ENCODE measurements at regions not wholly inside any gene's neighbourhood (a gene's known extent, or its start where the extent isn't known, plus 50 kb on each side); places are given as distances from the start of the nearest gene placed in this dataset.

- no peak overlapping the region for H3K4me3 ChIP-seq (ENCODE audit: low read depth, low read length)
- TF ChIP-seq, protein P1, sequence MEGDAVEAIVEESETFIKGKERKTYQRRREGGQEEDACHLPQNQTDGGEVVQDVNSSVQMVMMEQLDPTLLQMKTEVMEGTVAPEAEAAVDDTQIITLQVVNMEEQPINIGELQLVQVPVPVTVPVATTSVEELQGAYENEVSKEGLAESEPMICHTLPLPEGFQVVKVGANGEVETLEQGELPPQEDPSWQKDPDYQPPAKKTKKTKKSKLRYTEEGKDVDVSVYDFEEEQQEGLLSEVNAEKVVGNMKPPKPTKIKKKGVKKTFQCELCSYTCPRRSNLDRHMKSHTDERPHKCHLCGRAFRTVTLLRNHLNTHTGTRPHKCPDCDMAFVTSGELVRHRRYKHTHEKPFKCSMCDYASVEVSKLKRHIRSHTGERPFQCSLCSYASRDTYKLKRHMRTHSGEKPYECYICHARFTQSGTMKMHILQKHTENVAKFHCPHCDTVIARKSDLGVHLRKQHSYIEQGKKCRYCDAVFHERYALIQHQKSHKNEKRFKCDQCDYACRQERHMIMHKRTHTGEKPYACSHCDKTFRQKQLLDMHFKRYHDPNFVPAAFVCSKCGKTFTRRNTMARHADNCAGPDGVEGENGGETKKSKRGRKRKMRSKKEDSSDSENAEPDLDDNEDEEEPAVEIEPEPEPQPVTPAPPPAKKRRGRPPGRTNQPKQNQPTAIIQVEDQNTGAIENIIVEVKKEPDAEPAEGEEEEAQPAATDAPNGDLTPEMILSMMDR (IDR thresholded peaks at IDR 0.05; ENCODE audit: control insufficient read depth, extremely low read depth, insufficient read depth): no peak
- DNase-seq (ENCODE audit: low read depth): no peak
Observed at GRCh38 chrX:14412686-14413085, 116.7 kb upstream of the GLRA2 start.

DNA sequence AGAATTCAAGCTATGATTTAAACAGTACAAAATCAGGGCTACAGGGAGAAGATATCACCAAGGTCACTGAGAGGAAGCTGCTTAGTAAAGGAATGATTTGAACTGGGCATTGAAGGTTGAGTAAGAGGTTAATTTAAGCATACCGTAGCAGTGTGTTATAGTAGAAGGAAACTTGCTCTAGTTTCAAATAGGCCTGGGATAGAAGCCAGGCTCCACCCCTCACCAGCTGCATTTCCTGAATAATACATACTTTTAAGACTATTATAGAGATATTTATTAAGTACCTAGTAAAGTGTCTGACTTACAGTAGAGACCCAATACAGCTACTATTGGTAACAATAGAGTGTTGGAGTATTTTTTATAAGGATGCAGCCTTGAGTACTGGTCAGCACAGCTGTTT, 118.0 kb upstream of the GLRA2 start:
- TF ChIP-seq, protein P1 (IDR thresholded peaks at IDR 0.05; ENCODE audit: control insufficient read depth, extremely low read depth, insufficient read depth): no peak

GRCh38 chrX:14409341-14409740, 120.0 kb upstream of the GLRA2 start:
- TF ChIP-seq, protein P1 (IDR thresholded peaks at IDR 0.05; ENCODE audit: control insufficient read depth, extremely low read depth, insufficient read depth): no peak
- no peak for DNase-seq (ENCODE audit: low read depth)

More for the DNA sequence above, 118.0 kb upstream of the GLRA2 start:
- no peak for DNase-seq (ENCODE audit: low read depth)
- no peak overlapping the region for H3K4me3 ChIP-seq (ENCODE audit: low read depth, low read length)

DNA sequence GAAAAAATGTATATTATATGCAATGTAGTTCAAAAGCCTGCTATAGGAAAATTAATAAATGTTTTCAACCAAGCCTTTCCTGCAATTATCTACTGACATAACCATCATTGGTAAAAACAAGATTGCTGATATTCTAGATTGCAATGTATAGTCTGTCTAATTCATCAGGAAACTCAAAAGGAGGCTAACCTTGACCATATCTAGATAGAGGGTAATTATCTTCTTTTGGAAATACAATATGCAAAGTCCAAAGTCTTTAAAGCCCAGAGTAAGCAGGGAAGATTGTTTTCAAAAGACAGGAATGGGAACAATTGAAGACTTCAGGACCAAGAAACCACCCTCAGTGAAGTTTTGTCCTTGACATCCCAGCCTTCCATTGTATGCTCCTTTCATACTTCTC, 123.1 kb upstream of the GLRA2 start:
- TF ChIP-seq, protein P1 (IDR thresholded peaks at IDR 0.05; ENCODE audit: control insufficient read depth, extremely low read depth, insufficient read depth): no peak
- DNase-seq (ENCODE audit: low read depth): no peak
- H3K4me3 ChIP-seq (ENCODE audit: low read depth, low read length): no peak overlapping the region

More at GRCh38 chrX:14409341-14409740, 120.0 kb upstream of the GLRA2 start:
- H3K4me3 ChIP-seq (ENCODE audit: low read depth, low read length): no peak overlapping the region

DNA sequence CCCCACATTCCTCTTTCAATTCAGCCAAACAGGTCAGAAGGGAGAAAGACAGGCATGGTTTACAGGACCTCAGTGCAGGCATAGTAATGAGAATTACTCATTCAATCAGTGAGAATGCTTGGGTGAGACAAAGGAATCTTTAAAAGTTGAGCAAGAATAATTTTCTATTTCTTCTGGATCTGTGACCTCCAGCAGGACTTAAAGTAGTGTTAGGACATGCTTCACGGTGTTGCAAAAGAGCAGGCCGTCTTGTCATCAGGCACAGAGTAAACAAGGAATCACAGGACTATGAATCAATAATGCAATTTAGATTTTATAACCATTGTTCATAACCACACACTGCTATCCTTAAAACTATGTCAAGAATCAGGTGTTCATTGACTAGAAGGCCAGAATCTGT, 130.6 kb upstream of the GLRA2 start:
- DNase-seq (ENCODE audit: low read depth): no peak
- TF ChIP-seq, protein P1 (IDR thresholded peaks at IDR 0.05; ENCODE audit: control insufficient read depth, extremely low read depth, insufficient read depth): no peak
- H3K4me3 ChIP-seq (ENCODE audit: low read depth, low read length): no peak overlapping the region

- no peak overlapping the region for H3K4me3 ChIP-seq (ENCODE audit: low read depth, low read length)
- TF ChIP-seq, protein P1 (IDR thresholded peaks at IDR 0.05; ENCODE audit: control insufficient read depth, extremely low read depth, insufficient read depth): no peak
- DNase-seq (ENCODE audit: low read depth): no peak
Observed at GRCh38 chrX:14389682-14390081, 139.7 kb upstream of the GLRA2 start.

DNA sequence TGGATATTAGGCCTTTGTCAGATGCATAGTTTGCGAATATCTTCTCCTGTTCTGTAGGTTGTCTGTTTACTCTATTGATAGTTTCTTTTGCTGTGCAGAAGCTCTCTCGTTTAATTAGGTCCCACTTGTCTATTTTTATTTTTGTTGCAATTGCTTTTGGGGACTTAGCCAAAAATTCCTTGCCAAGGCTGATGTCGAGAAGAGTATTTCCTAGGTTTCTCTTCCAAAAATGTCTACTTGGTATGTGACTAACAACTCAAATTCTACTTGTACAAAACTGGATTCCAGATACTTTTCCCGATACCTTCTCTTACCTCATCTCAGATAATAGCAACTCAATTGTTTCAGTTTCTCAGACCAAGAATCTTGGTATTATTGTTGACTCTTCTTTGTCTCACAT, 142.4 kb upstream of the GLRA2 start:
- no peak overlapping the region for H3K4me3 ChIP-seq (ENCODE audit: low read depth, low read length)
- TF ChIP-seq, protein P1 (IDR thresholded peaks at IDR 0.05; ENCODE audit: control insufficient read depth, extremely low read depth, insufficient read depth): no peak
- no peak for DNase-seq (ENCODE audit: low read depth)
